ENCODE measurements at regions not wholly inside any gene's neighbourhood (a gene's known extent, or its start where the extent isn't known, plus 50 kb on each side); places are given as distances from the start of the nearest gene placed in this dataset.
"Not testable (repeated sequence)": the region's sequence is repeated elsewhere in the genome, so short reads cannot be mapped to it uniquely, and the experiment has no call there.

DNA sequence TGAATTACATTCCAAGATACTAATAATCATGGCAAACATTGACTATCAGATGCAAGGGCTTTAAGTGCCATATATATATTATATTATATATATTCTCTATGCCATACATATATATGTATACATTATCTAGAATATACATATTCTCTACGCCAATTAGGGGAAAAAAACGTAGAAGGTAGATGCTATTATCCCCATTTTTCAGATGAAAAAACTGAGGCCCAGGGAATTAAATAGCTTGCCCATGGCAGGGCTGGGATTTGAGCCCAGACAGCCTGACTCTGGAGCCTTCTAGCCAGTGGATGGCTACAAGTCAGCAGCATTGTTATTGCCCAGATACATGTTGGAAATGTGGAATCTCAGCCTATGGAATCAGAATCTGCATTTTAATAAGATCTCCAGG, 116.0 kb upstream of the BTG1 start:
- no peak for DNase-seq (ENCODE audit: low spot score)

DNA sequence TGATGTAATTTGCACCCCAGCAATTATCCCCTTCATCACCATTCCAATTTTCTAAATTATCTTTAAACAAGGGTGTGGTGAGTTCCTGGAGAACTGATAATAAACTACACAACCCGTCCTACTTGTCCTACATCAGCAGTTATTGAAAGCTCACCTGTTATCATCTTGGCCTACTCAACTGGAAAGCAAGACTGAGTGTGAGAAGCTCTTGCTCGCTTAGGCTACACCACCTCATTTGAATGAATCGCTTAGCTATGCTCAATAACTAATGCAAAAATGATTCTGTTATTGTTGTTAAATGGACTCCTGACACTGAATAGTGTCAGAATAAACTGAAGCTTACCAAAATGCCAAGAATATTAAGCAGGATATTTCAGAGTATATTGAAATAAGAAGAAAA, 115.4 kb upstream of the BTG1 start:
- DNase-seq (ENCODE audit: low spot score): no peak

DNA sequence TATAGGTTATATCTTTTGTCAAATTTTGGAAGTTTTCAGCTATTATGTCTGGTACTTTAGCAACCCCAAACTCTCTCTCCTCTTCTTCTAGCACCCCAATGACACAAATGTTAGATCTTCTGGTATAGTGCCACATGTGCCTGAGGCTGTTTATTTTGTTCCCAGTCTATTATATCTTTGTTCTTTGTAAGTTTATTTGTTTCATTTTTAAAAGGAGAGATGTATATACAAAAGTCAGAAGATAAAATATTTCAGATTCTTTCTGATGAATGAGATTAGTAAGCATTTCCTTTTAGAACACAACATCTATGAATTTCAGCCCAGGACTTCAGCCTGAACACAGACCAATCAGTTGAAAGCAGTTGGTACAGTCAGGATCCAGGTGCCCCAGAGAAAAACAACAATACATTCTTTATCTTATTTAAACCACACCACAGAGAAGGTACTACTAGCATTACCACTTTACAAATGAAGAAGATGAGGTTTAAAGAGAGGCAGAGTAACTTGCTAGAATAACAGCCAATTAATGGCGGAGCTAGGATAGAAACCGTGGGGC, 114.1 kb upstream of the BTG1 start:
- DNase-seq (ENCODE audit: low spot score): no peak

DNA sequence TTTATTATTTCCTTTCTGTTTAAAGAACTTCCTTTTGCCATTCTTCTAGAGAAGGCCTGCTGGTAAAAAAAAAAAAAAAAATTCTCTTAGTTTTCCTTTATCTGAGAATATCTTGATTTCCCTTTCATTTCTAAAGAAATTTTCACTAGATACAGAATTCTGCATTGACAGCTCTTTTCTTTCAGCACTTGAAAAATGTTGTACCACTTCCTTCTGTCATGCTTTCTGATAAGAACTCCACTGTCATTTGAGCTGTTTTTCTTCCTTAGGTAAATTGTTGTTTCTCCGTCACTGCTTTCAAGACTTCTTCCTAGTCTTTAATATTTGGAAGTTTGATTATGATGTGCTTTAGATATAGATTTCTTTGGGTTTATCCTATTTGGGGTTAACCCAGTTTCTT, 113.6 kb upstream of the BTG1 start:
- DNase-seq (ENCODE audit: low spot score): no peak

DNA sequence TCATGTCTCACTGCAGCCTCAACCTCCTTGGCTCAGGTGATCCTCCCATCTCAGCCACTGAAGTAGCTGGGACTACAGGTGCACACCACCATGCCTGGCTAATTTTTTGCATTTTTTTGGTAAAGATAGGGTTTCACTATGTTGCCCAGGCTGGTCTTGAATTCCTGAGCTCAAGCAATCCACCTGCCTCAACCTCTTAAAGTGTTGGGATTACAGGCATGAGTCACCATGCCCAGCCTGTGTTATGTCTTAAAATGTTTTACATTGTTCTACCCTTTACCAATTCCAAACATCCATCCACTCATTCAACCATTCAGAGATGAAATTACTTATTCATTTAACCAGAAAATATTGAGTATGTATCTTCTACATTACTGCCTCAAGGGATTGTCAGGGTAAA, 111.6 kb upstream of the BTG1 start:
- no peak for DNase-seq (ENCODE audit: low spot score)

DNA sequence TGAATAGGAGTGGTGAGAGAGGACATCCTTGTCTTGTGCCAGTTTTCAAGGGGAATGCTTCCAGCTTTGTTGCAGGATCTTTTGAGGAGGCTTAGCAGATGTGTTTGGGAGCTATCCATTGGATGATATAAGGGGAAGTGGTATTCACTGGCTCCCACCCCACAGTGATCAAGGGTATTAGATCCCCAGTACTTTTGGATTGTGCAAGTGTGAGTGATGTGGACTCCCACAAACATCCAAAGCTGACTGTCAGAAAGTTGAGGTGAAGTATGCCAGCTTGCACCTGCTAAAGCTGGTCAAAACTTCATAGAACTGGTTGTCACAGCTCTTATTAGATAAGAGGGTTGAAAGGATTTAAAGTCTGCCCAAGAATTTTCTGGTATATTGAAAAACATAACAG, 110.1 kb upstream of the BTG1 start:
- no peak for DNase-seq (ENCODE audit: low spot score)

DNA sequence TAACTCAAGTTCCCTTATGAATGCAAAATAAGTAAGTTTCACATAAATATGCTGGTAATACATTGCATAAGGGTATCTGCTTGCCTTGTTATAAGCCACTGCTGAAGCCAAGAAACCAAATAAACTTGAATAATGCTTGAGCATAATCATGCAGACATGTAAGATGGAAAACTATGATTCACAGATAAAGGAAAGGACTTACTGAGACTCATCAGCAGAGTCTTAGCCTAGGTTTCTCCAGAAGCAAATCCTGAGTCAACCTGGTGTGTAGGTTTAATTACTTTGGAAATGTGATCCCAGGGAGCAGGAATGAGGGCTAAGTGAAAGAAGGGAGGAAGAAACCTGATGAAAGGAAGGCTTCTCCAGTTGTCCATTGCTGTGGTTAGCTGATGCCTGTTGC, 107.7 kb upstream of the BTG1 start:
- no peak for DNase-seq (ENCODE audit: low spot score)

DNA sequence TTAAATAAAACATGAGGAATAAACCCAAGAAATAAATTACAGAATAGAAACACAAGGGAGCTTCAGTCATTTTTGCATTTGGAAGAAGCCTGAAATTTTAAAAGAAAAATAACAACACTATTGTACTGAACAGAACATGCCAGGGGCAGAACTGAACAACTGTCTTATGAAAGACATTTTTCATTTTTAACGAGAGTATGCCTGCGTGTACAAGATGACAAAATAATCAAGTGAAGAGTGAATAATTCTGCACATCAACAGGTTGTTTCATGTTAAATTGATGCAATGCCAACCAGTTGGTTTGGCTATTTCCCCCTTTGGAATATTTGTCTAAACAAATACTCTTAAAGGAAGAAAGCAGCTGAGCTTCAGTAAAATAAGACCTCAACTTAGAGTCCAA, 103.3 kb upstream of the BTG1 start:
- DNase-seq (ENCODE audit: low spot score): no peak

DNA sequence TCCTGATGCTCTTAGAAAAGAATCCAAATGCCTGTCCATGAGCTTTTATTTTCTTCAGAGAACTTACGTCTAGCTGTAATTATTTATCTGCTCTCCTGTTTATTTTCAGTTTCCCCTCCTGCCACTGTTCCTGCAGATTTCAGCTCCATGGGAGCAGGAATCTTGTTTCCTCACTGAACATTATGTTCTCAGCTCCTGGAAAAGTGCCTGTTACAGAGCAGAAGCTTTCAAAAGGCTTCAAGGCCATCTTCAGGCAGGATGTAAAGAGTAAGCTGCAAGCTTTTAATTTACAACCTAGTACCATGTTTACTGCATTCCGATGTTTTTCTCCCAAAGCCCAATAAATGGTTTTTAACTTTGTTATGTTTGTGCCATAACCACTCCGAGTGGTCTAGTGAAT, 98.4 kb upstream of the BTG1 start:
- DNase-seq (ENCODE audit: low spot score): no peak

DNA sequence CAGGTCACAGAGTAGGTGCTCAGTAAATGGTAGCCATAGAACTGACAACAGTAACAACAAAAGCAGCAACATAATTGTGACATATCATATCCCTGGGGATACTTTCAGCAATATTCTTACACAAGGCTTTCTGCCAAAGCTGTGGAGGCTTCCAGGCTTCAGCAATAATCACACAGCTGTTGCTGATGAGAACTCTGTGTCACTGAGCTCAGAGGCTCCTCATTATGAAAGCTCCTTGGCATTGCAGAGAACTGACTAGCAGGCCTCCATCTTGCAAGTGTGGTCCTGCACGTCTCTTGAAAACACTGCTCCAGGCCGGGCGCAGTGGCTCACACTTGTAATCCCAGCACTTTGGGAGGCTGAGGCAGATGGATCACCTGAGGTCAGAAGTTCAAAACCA, 97.3 kb upstream of the BTG1 start:
- DNase-seq (ENCODE audit: low spot score): no peak

DNA sequence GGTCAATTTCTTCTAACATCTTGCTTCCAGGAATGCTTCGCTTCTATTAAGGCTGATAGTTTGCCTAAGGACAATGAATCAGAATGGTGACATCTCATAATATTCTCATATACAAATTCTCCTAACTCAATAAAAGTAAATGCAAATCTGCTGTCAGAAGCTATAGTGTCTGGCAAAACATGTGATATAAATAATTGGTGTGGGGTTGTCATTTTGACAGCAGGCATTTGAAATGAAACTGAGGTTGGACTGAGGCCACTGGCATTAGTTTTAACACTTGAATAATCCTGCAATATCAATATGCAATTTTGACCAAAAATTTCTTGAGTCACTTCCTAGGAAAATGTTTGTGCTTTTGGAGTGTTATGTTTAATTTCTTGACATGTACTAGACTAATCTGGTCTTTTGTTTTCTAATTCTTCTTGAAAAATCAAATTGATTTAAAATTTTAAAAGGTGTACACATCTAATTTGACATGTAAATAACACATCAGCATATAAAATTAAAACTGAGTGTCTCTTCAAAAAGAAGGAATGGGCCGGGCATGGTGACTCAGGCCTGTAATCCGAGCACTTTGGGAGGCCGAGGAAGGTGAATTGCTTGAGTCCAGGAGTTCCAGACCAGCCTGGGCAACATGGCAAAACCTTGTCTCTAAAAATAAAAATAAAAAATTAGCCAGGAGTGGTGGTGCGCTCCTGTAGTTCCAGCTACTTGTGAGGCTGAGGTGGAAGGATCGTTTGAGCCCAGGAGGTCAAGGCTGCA, 92.3 kb upstream of the BTG1 start:
- DNase-seq (ENCODE audit: low spot score): no peak

DNA sequence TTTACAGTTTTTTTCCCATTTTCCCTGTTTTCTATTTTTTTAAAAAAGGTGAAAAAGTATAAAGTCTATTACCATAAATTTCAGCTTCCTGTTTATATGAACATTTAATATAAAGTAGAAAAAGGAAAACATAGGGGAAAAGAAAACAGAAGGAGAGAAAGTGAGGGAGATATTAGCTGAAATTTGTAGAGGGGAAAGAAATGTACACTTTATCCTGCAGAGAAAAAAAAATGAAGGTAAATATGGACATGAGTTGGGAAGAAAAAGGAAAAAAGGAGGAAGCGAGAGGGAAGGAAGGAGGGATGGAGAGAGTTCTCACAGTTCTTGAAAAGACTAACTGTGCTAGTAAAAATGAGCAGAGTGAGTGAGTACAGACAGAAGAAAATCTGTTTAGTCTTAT, 91.6 kb upstream of the BTG1 start:
- no peak for DNase-seq (ENCODE audit: low spot score)

DNA sequence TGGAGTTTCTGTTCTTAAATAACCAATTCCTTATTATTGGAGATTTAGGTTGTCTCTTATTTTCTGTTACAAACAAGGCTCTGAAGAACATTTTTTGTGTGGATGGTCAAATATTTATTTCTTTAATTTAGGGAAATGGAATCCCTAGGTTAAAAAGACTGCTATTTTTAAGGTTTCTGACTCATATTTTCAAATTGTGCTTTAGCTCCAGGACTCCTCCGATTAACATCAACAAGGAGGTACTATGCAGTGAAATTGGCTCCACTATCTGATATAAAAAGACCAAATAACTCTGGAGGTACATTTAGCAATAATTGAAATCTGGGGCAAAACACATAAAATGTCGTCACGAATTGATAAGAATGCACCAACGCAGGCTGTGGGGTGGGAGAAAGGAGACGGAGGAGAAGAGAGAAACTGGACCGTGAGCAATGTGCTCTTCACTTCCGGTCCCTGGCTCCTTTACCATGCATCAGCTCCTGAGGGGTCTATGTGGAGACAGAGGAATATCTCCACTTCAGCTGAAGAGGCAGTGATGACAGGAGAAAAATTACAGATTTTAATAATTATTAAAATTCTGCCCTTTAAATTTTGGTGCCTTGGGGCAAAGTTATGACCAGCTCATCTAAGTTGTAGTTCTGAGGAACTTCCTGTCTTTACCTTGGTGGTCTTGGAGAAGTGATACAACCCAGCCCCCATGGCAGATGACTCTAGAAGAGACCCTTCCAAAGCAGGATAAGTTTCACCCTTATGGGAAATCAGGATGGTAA, 90.2 kb upstream of the BTG1 start:
- DNase-seq (ENCODE audit: low spot score): no peak

DNA sequence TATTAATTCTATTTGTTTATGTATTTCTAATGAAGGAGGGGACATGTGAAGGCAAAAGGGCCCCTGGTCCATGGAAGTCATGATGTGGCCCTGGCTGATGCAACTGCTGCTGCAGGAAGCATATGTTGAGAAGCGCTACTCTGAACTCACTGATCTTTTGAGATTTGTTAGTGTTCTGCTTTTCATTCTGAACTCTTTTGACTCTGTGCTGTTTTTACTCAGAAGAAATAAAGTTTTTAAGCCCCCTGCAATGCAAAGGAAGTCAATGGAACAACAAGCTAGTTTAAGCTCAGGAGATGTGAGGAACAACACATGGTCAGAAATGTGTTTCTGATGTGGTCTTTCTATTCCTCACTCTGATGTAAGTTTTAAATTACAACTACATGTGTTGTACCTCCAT, 88.9 kb upstream of the BTG1 start:
- no peak for DNase-seq (ENCODE audit: low spot score)

DNA sequence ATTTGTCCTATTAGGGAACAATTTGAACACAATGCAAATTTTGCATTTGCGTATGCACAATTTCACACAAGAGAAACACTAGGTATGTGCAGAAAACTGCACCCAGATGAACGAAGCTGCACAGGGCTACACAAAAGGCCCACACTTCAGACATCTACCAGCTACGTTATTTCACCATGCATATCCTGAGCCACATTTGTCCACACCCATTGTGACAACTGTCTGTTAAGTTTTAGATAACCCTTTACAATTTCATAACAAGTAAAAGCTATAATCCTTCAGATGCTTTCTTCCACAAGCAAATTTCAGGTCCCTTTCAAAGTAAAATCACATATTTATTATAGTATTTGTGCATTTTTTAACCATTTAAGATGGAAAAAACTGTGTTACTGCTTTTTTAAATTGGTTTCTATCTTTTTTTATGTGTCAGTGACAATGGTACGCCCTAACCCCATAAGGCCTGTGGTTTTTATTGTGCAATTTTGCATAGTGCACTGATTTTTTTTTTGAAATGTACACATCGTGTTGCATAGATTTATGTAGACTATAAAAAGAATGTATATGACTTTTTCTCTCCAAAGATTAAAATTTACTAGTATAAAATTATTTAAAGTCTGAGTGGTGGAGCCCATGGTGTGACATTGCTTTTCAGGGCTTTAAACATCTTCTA, 87.8 kb upstream of the BTG1 start:
- DNase-seq (ENCODE audit: low spot score): no peak

DNA sequence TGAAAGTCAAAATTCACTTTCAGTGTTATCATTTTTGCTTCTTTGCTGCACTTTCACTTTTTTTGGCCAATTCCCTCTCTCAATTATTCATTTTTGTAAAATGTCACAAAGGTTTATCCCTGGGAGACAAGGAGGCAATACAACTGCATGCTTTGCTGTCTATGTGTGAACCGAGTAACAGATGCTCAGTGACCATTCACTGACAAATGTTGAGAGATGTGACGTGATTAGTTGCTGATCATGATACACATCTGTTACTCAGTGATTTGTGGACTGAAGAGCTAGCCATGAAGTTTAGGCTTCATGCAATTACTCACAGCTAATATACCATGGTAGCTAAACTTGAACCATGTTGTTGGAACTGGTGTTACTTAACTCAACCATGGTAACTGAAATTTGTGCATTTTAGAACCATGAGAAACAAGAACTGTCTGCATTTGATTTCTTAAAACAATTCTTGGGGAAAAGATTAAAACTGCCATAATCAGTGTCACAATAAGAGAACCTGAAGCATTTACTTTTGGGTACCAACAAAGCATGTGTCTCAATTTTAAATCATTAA, 86.8 kb upstream of the BTG1 start:
- not testable (repeated sequence) for DNase-seq (ENCODE audit: low spot score)

DNA sequence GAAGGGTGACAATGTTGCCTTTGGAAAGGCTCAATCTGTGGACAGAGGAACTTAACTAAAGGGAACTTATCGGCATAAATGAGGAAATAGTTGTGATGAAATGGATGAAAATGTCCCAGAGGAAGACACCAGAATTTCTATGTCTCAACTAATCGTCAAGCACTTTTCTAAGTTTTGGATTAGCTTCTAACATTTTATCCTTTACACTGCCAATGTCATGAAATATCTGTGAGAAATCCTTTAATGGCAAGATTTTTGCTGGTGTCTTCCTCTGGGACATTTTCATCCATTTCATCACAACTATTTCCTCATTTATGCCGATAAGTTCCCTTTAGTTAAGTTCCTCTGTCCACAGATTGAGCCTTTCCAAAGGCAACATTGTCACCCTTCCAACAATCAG, 86.3 kb upstream of the BTG1 start:
- not testable (repeated sequence) for DNase-seq (ENCODE audit: low spot score)

DNA sequence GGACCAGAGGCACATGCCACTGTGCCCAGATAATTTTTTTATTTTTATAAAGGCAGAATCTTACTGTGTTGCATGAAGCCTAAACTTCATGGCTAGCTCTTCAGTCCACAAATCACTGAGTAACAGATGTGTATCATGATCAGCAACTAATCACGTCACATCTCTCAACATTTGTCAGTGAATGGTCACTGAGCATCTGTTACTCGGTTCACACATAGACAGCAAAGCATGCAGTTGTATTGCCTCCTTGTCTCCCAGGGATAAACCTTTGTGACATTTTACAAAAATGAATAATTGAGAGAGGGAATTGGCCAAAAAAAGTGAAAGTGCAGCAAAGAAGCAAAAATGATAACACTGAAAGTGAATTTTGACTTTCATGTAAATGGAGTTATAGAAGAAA, 85.9 kb upstream of the BTG1 start:
- not testable (repeated sequence) for DNase-seq (ENCODE audit: low spot score)

DNA sequence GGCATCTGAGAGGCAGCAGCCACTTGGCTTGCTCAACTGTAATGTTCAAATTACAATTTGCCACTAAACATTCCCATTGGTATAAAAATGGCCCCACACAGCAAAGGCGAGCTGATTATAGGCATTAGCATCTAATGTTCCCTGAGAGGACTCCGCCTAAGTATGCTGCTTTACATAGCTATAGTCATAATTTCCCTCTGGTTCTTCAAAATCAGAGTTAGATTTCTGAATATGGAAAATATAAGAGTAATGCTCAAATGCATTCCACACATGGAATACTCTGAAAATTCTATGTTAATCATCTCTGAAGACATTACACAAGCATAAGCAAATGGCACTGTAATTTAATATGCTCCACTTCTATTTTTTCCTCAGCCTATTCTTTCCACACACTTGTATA, 83.7 kb upstream of the BTG1 start:
- no peak for DNase-seq (ENCODE audit: low spot score)

DNA sequence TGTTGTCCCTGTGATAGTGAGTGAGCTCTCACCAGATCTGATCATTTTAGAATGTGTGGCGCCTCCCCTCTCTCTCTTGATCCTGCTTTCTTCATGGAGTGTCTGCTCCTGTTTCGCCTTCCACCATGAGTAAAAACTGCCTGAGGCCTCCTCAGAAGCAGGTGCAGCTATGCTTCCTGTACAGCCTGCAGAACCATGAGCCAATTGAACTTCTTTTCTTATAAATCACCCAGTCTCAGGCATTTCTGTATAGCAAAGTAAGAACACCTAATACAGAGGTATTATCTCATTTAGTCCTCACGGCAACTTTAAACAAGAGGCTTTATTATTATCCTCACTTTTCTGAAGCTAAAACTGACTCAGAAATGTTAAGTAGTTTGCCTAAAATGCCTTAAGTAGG, 81.3 kb upstream of the BTG1 start:
- no peak for DNase-seq (ENCODE audit: low spot score)

DNA sequence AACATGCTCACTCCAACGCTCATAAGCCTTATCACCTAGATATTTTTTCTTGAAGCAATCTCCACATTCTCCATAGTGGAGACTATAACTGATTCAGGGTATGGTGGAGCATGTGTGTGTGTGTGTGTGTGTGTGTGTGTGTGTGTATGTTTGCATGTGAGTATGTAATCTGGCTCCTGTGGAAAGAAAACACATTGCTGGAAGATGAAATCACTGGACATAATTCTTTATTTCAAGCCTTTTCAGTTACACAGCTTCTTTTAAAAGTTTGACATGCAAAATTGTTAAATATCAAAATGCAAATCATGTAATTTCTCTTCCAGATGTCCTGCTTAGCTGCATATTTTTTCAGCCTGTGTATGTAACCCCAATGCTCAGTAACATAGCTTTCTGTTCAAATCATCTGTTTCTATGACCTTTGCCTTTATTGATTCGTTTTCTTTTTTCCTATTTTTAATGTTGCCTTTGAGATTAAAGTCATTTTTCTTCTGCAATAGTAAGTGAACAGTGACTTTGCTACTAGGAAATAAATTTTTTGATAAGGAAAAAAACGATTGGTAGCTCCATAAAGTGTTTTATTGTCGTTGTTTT, 80.5 kb upstream of the BTG1 start:
- DNase-seq (ENCODE audit: low spot score): no peak

DNA sequence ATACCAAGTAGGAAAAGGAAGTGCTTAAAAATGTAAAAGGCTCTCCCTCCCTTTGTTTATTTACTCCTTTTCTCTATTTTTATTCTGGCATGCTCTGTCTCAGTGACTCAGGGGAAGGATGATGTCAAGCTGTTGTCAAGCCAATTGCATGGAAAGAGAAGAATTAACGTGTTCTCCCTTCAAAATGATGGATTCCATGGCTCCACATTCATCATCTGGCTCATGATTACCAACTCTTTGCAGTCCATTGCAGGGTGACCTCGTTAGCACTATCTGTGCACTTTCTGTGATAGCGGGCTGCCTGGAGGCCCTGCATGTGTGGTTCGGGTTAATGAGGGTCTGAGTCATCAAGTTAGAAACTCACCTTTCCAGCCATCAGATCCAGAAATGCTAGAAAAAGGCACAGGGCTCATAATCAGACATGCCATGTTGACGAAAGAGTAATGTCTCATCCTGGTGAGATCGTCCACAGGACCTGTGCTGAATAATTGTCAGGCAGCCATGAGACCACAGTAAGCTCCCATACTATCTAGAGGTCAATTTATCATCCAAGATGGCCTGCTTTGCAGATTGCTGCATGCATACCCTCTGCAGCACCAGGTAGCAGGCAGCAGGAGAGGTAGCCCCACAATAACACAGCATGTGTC, 79.2 kb upstream of the BTG1 start:
- DNase-seq (ENCODE audit: low spot score): no peak

Measured in hematopoietic multipotent progenitor cell treated with erythropoietin and hydrocortisone succinate and interleukin-3 and kit ligand, for 15 days (in vitro differentiated cells).